ELF-1 (cell line): ENCODE measurements at regions not wholly inside any gene's neighbourhood (a gene's known extent, or its start where the extent isn't known, plus 50 kb on each side); places are given as distances from the start of the nearest gene placed in this dataset.

Source experiments
- DNase-seq: peaks from one replicate; pipeline ENCODE4 v3.0.0-alpha.2; 2016; ENCODE audit warnings: low read depth, low spot score

DNA sequence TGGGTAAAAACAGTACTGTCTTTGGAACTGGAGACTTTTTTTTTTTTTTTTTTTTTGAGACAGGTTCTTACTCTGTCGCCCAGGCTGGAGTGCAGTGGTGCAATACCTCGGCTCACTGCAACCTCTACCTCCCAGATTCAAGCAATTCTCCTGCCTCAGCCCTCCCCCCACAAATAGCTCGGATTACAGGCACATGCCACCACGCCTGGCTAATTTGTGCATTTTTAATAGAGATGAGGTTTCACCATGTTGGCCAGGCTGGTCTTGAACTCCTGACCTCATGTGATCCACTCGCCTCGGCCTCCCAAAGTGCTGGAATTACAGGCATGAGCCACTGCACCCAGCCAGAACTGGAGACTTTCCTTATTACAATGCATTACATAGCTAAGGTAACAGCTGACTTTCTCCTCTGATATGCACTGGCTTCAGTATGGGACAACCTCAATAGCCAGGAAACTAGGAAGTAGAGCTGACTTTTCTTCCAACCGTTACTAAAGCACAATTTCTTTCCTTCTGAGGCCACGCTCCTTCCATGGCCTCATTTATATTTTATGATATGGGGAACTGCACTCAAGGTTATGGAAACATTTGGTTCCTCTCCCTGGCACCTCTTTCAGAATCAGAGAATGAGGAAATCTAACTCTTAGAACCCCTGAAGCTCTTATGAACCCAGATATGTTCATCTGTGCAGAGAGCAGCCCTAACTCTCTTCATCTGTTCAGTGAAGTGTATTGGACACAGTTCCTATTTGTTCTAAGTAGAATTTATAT lies 53.5 kb upstream of the FAM9B start:
- no peak for DNase-seq

DNA sequence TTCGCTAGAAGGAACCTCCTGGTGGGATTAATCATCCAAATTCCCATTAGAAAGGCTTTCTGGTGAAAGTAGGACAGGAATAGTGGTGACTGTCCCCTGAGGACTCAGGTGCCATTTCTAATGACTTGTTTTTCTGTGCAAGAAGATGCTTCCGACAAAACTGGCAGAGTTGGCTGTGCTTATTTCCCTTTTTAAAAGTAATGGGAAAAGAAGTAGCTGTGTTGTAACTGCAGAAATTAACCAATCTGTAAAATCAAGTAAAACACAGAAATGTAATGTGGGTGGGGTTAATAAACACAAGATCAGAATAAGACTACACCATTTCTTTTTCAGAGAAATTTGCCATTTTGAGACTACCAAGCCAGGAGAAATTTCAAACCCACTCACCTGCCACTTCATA lies 55.0 kb upstream of the FAM9B start:
- no peak for DNase-seq

DNA sequence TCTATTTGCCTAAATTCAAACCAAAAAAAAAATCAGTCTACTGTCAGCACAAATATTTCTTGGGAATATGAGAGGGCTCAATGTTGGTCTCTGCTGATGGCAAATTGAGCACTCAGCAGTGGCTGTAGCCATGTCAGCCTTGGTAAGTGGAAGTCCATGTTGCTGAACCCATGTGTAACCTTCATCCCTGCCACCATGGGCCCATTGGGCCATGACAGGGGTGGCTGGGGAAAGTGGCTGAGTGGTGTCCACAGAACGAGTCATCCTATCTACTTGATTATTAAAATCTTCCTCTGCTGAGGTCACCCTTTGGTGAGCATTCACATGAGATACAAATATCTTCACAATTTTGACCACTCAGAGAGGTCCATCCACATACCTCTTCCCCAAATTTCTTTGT lies 56.8 kb upstream of the FAM9B start:
- no peak for DNase-seq

DNA sequence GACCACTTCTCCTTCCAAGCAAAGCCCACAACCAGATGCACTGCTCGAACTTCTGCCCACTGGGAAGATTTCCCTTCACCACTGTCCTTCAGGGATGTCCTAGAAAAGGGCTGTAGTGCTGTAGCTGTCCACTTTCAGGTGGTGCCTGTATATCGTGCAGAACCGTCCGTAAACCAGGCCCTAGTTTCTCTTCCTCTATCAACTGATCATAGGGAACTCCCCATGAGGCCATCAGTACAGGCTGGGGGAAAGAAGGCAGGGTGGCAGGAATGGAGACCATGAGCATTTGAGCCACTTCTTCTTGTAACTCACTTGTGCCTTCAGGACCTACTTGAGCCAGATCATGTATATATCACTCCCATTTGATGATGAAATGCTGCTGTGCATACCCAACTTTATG lies 57.3 kb upstream of the FAM9B start:
- no peak for DNase-seq

DNA sequence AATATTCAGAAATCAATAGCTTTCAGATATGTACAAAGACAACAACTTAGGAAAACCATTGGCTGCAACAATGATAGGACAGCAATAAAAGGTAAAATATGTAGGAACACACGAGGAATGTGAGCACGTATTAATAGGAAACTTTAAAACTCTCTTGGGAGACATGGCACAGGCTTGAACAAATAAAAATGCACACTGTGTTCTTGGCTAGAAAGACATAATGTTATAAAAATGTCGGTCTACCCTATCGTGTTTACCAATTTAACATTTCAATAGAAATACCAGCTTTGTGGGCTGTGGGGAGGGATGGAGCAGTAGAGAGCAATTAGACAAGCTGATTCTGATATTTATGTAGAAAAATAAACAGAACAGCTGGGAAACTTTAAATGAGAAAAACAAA lies 69.0 kb upstream of the FAM9B start:
- no peak for DNase-seq

DNA sequence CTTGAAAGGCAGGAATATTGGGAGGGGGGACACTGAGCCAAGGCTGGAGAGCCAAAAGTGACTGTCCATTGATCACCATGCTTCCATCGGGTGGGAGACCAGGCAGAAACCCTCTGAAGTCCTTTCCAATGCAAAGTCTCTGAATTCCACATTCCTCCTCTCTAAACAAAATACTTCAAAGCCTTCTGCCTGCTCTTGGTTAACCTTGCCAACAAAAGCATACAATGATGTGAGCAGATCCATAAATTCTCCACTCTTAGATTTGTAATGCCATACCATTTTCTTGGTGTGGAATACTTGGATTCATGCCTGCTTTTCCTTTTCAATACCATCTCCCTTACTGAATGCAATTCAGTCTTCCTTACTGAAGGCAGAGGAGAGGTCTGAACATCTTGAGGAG lies 74.1 kb upstream of the FAM9B start:
- DNase-seq = no peak

DNA sequence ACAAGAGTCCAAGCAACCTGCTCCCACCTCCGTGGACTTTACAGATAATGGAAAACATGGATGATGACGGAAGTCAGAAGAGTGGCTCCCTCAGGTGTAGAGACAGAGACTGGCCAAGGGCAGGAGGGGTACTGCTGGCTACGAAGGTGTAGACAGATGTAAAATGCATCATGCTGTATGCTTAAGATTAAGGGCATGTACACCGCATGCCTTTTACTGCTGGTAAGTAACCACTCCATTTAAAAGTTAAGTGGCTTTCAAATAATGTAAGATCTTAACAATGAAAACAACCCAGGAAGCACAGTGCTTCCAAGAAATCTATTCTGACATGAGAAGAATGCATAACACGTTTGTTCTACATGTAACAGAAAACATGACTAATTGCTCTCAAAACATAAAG lies 76.9 kb upstream of the FAM9B start:
- no peak for DNase-seq

DNA sequence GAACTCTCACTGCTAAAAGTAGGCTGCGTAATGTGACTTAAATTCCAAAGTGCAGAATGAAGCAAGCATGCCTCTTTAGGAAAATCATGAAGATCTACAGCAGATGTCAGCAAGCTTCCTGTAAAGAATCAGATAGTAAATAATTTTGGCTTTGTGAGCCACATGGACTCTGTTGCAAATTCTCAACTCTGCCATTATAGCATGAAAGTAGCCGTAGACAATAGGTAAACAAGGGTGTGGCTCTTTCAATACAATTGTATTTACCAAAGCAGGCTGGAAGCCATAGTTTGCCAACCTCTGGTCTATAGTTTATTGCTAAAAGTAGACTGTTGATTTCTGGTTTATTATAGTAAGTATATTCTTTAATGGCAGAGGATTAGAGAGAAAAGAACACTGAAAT lies 80.3 kb upstream of the FAM9B start:
- no peak for DNase-seq

DNA sequence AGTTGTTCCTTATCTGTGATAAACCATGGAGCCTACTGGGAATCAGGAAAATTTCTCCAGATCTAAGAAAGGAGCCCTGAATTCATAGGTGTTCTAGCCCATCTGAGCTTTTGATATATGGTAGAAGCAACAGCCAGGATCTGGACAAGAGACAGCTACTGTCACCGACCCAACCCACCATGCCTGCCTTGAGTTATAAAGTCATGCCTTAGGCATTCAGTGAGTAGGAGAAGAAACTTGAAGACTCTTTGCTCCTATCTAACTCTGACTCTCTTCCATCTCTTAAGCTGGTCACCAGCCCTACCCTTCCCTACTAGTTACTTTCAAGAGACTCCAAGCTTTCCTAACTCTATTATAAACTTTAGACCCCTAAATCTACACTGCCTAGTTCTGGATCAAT lies 83.9 kb upstream of the FAM9B start:
- DNase-seq = no peak

DNA sequence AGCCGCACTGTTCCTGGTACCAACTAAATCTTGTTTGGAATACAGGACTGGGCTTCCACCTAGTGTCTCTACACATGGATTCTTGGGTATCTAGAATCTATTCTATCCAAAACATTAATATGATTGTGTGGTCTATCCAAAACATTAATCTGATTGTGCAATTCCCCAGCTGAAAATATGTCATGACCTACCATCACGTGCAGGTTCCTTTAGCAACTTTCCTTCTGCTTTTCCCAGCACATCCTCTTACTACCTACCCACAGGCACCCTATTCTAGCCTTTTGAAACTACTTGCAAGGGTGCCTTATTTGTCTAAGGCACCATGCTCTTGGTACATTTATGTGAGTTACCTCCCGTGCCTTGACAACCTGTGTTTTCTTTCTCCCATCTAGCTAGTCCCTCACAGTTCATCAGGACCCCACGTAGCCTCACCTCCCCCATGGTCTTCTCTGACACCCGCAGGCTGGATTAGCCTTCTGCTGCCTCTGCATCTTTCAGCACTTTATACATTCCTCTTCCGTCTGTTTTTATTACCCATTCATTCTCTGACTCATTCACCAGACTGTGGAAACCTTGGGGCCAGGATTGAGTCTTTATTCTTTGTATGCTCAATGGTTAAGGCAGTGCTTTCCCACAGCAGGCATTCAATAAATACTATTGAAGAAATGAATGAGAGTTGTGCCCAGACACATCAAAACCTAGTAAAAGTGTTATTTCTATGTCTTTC lies 88.8 kb upstream of the FAM9B start:
- no peak for DNase-seq

DNA sequence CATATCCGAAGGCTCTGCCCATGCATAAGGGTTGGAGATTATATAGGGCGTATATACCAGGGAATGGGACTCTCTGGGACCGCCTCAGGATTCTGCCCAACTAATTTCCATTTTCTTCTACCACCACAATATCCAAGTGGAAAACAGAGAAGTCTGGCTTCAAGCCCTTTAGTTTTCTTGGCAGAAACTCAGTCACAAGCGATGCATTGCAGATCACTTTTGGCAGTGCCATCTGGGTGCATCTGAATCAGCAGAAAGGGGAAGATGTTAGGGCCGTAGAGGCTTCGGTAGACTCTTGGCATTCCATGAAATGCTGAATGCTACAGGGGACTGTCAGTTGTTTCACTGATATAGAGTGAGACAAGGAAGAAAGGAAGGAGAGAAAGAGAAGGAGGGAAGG lies 94.1 kb upstream of the FAM9B start:
- no peak for DNase-seq

DNA sequence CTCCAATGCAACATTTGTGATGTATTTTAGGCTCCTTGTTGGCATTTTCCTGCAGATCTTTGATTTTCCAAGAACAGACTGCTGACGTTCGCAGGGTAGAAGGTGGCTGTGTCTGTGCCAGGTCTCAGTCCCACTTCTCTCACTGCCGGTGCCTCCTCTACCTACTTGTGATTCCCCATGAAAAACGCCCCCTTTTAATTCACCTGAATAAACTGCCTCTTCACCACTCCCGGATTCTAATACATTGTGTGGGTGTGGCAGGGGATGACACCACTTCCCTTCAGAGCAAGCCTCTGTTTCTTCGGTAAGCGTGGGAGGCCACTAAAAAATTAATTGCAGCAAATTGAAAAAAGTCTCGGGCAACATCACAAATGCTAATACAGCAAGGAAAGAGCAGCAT lies 96.1 kb upstream of the FAM9B start:
- no peak for DNase-seq

DNA sequence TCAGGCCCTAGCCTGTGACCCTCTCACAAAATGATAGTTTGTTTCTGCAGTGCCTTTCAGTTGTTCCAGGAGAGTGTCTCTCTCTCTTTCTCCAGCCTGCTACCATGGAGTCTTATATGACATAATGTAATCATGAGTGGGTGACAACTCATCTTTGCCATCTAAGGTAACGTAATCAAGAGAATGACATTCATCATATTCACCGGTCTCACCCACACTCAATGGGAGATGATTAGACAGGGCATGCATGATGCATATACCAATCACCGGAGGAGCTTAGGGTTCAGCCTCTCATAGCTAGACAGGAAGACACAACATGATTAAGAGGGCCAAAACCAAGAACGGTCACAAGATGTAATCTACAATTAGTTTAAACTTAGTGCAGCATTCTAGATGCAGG lies 97.1 kb upstream of the FAM9B start:
- no peak for DNase-seq

DNA sequence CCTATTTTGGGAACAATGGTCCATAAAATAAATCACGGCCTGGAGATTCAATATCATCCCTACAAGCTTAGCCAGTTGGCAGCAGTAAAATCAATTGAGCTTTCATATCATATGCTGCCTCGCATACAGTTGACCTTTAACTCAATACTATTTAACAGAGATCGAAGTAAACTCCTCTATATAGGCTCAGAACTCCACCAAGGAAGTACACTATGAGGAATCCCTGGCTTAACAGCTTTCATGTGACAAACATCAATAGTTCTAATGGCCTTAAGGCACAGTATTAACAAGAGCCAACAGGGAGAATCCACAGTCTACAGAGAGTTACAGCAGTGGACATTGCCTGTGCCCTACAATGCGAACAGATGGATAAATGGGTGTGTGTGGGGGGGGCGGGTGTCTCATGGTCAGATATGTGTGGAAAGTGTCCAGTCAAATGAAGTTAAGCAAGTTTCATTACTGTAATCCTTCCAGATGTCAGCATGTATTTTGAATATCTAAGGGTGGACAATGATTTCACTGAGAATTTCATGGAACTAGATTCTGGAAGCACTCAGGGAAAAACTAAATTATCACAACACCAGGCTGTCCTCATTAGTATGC lies 98.2 kb upstream of the FAM9B start:
- DNase-seq = no peak

DNA sequence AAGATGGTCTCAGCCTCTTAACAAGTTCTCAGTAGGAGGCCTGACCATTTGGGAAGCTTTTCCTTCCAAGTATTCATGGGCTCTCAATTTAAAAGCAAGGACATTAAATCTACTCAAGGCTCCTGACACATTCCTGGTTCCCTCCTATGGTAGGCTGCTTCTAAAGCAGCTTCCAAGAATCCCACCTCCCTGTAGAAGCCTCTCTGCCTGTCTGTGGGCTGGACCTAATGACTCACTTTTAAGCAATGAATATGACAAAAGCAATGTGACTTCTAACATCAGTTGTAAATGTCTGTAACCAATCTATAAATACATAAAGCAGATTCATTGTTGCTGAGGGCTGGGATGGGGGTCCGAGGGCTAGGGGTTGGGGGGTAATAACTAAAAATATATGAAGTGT lies 99.5 kb upstream of the FAM9B start:
- DNase-seq = no peak

DNA sequence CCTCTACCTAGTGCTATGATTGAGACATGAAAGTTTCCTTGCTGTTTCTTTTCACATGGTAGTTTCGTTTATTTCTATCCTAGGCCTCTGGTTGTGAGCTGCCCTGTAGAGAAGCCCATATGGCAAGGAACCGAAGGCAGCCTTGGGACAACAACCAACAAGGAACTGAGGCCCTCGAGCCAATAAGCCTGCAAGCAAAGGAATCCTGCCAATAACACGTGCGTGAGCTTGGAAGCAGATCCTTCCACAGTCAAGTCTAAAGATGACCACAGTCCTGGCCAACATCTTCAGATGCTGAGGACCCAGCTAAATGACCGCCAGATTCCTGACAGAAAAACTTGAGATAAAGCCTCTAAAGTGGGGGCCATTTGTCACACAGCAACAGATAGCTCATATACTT lies 100.4 kb upstream of the FAM9B start:
- DNase-seq = no peak

DNA sequence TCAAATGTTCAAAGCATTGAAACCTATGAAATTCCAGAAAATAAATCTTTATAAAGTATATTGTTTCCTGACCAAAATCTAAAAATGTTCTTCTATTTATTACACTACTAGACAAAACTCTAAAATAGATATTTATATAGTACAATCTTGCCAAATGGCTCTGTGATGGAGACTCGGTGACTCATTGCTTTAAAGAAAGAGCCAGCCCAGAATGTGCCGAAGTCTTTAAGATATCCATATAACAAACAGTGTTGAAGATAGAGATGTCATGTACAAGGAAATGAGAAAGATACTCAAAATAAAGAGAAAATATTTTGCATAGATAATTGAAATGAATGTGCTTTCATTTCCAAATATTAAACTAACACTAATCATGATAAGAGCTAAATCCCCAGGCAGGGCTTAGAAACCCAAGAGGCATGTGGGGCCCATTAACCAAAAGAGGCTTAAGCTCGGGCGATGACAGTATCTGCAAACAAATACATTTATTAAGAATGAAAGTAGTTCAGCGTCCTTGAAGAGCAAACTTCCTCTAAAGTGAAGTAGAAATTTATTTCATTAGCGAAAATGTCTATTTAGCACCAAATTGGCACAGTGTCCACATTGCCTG lies 102.1 kb upstream of the FAM9B start:
- no peak for DNase-seq

DNA sequence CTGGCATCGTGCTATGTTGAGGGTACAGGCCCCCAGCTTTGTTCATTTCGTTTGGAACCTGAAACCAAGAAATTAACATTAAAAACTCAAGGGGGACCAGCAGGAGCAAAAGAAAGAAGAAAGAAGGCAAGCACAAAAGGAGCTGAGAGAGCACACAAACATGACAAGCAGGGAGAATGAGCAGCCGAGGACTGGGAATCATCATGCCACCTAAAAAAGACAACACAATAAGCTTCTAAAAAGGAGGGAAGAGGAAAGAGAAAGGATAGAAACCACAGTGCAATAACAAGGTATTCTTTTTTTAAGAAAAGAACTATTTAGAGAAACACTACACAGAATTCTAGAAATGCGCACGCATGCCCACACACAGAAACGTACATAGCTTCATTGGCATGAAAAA lies 103.2 kb upstream of the FAM9B start:
- DNase-seq = no peak

DNA sequence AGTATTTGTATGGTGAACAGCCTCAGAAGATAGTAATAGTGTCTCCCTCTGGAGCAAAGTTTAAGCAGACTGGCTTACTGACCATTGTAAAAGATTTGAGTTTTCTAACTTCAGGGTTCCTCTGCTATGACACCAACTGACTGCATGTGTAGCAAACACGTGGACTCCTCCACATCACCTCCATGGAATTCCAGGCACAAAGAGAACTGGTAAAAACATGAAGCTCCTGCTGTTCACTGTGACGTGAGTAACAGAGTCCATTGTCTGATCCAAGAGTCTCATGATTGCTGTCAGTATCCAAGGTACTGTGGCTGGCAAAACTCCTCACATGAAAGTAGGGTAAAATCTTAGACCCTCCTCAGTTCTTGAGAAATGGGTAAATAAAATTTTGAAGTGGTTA lies 107.6 kb upstream of the FAM9B start:
- no peak for DNase-seq

DNA sequence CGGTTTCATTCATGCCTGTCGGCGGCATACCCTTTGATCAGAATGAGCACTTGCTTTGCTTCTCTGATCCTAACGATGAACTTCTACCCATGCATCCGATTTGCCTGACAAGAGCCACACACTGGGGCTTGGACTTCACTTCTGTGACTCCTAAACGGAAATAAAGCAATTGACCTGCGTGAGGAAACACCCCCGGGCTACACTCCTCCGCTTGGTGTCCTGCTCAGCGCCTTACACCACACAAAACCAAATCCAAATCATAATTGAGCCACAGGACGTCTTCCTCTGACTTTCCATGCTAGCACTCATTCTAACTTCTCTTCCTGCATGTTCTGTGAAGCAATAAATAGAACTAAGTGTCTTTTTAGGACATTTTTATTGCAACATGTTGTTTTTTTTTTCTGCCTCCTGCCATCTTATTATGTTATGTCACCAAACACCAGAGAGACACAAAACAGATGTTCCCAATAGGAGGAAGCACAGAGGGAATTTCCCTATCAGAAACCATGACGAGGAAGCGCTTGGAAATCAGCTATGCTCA lies 110.8 kb upstream of the FAM9B start:
- DNase-seq = peak; percentile 81

DNA sequence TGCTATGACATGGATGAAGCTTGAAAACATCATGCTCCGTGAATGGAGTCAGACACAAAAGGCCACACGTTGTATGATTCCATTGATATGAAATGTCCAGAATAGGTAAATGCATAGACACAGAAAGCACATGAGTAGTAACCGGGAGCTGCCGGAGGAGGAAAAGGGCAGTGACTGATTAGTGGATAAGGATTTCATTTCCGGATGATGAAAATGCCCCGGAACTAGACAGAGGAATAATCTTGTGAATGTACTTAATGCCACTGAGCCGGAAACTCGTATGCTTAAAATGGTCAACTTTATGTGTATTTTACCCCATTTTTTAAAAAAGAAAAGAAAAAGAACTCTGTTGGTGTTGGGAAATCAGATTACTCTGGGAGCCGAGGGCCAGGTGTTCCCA lies 112.7 kb upstream of the FAM9B start:
- DNase-seq = no peak

DNA sequence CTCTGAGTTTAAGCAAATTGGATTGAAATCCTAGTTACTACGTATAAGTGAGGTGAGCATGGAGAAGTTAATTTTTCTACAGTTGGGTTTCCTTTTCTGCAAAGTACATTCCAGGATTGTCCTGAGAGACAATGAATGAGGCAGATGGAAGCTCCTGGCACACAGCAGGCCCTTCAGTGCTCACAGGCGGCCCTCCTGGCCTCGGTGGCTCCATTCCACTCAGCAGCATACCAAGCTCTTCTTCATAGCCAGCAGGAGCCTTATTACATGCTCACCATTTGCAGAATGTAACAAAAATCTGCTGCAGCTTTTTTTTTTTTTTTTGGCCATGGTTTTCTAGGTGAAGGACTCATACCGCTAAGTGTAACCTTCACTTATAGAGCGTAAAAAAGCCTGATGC lies 113.2 kb upstream of the FAM9B start:
- peak; percentile 28 for DNase-seq
